Tibial artery (tissue), 4 donors: ENCODE measurements at regions not wholly inside any gene's neighbourhood (a gene's known extent, or its start where the extent isn't known, plus 50 kb on each side); places are given as distances from the start of the nearest gene placed in this dataset.

Source experiments
- DNase-seq, 2 donors: peaks; one replicate each; pipeline ENCODE4 v3.0.0-alpha.2; 2019
- H3K27ac ChIP-seq, 2 donors: fragments of 200-600 bp; sonication (generic) in 1 of 2; 1 replicate in 1 of 2; 2 replicates in 1 of 2; pipeline ENCODE4 v1.5.1; 2018 to 2019; ENCODE audit warnings: mild to moderate bottlenecking in 1 of 2
- H3K27me3 ChIP-seq, 2 donors: fragments of 200-600 bp; sonication (generic) in 1 of 2; one replicate each; pipeline versions ENCODE4 v1.5.1 to v1.6.0; 2016 to 2019
- H3K36me3 ChIP-seq, 3 donors: fragments of 200-600 bp; sonication (generic) in 2 of 3; one replicate each; pipeline ENCODE4 v1.5.1; 2016 to 2019; ENCODE audit warnings: mild to moderate bottlenecking in 2 of 3
- H3K4me1 ChIP-seq, 4 donors: fragments of 200-600 bp; sonication (generic) in 2 of 4; 1 replicate in 3 of 4; 2 replicates in 1 of 4; pipeline ENCODE4 v1.5.1; 2016 to 2019
- H3K4me3 ChIP-seq, 2 donors: fragments of 200-600 bp; sonication (generic) in 1 of 2; 1 replicate in 1 of 2; 2 replicates in 1 of 2; pipeline ENCODE4 v1.5.1; 2018 to 2019; ENCODE audit warnings: mild to moderate bottlenecking in 2 of 2
- H3K9me3 ChIP-seq, 3 donors: fragments of 200-600 bp; sonication (generic) in 1 of 3; one replicate each; pipeline ENCODE4 v1.5.1; 2016 to 2019
- intact Hi-C: fragments of 100-400 bp; cut with DNase I; formaldehyde crosslinking; loops from one replicate; pipeline ENCODE4 v1.15.0; 2023; ENCODE audit warnings: low total_unique reads
- TF ChIP-seq, protein P1 (sequence below), 2 experiments: fragments of 200-600 bp in 1 of 2; fragments of 450-650 bp in 1 of 2; IDR thresholded peaks; one replicate each; pipeline ENCODE4 v1.5.1; 2017 to 2019; ENCODE audit warnings: antibody characterized with exemption in 2 of 2, mild to moderate bottlenecking in 1 of 2, moderate library complexity in 1 of 2

DNA sequence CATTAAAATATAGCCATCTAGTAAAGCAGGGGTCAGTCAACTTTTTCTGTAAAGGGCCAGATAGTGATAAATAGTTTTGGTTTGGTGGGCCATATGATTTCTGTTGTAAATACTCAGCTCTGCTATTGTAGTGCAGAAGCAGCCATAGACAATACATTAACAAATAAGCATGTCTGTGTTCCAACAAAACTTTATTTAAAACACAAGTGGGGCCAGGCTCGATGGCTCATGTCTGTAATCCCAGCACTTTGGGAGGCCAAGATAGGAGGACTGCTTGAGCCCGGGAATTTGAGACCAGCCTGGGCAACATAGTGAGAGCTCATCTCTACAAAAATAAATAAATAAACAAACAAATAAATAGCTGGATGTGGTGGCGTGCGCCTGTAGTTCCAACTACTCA, 60.8 kb upstream of the TANC2 start:
- TF ChIP-seq, protein P1, sequence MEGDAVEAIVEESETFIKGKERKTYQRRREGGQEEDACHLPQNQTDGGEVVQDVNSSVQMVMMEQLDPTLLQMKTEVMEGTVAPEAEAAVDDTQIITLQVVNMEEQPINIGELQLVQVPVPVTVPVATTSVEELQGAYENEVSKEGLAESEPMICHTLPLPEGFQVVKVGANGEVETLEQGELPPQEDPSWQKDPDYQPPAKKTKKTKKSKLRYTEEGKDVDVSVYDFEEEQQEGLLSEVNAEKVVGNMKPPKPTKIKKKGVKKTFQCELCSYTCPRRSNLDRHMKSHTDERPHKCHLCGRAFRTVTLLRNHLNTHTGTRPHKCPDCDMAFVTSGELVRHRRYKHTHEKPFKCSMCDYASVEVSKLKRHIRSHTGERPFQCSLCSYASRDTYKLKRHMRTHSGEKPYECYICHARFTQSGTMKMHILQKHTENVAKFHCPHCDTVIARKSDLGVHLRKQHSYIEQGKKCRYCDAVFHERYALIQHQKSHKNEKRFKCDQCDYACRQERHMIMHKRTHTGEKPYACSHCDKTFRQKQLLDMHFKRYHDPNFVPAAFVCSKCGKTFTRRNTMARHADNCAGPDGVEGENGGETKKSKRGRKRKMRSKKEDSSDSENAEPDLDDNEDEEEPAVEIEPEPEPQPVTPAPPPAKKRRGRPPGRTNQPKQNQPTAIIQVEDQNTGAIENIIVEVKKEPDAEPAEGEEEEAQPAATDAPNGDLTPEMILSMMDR (IDR thresholded peaks at IDR 0.05), result no peak
- Histone ChIP-seq H3K27ac (no peak overlapping the region), H3K27me3 (no peaks in the 10 kb centered on the region), H3K4me3 (no peak overlapping the region), H3K9me3 (no peaks in the 10 kb centered on the region), H3K4me1 (no peaks in the 10 kb centered on the region), H3K36me3 (no peaks in the 10 kb centered on the region)
- intact Hi-C loops, result no loop called here
- DNase-seq, result no peak

DNA sequence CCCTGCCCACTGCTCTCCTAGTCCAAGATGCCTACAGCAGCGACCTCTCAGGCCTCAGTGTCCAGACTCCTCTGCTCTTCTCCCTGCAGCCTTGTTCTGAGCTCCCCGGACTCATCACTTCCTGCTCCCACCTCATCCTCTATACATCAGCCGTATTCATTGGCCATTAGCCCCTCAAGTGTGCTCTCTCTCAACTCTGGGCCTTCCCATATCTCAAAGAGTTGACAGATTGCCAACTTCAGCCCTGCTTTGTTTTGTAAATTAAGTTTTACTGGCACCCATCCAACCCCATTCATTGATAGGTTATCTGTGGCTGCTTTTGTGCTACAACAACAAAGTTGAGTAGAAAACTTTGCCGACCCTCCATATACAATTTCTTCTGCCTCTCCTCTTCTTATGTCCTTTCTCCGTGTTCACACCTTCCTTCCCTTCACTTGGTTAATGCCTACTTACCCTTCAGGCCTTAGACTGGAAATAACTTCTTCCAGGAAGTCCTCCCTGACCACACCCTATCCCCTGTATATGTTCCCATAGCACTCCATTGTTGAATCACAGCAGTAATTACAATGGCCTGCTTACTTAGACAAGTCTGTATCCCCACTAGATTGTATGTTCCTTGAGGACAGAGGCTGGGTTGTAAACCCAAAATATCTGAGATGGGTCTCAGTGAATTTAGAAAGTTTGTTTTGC, 63.4 kb upstream of the TANC2 start:
- no peak overlapping the region for H3K27ac ChIP-seq
- no peak for DNase-seq
- intact Hi-C loops, result no loop called here

DNA sequence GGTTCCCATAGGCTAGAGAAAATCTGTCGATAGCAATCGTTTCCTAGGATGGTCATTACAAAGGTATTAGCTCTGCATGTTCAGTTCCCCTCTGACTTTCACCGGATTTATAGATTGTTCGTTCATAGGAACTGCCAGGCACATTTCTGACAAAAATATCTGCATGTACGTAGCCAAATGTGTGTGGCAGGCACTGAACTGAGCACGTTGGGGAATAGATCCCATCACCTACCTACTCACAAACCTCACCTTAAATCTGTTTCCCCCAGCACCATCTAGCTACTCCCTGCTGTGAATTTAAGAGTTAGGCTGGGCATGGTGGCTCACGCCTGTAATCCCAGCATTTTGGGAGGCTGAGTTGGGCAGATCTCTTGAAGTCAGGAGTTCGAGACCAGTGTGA, 64.5 kb upstream of the TANC2 start:
- intact Hi-C loops, result no loop called here
- H3K27me3 ChIP-seq, result no peaks in the 10 kb centered on the region

More for the DNA sequence above, 63.4 kb upstream of the TANC2 start:
- H3K4me1 ChIP-seq, result peaks cover 0 to 12% (median 4%) of the 10 kb centered on the region in 4 donors
- H3K27me3 ChIP-seq, result no peaks in the 10 kb centered on the region
- H3K4me3 ChIP-seq, result no peak overlapping the region
- no peaks in the 10 kb centered on the region for H3K36me3 ChIP-seq
- no peaks in the 10 kb centered on the region for H3K9me3 ChIP-seq
- TF ChIP-seq, protein P1 (IDR thresholded peaks at IDR 0.05), result no peak

DNA sequence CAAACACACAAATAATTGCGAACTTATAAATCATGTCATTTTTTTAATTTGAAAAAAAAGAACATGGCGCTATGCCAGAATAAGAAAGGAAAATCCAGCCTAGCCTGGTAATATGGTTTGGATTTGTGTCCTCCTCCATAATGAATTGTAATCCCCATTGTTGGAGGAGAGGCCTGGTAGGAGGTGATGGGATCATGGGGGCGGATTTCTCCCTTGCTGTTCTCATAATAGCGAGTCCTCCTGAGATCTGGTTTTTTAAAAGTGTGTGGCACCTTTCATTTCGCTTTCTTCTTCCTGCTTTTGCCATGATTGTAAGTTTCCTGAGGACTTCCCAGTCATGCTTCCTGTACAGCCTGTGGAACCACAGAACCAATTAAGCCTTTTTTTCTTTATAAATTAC, 65.9 kb upstream of the TANC2 start:
- Histone ChIP-seq H3K4me1 (peaks cover 0 to 15% (median 4%) of the 10 kb centered on the region in 4 donors), H3K36me3 (no peaks in the 10 kb centered on the region), H3K9me3 (no peaks in the 10 kb centered on the region), H3K27ac (no peak overlapping the region), H3K4me3 (no peak overlapping the region), H3K27me3 (no peaks in the 10 kb centered on the region)
- intact Hi-C loops, result no loop called here
- no peak for DNase-seq
- TF ChIP-seq, protein P1 (IDR thresholded peaks at IDR 0.05), result no peak

More for the DNA sequence above, 64.5 kb upstream of the TANC2 start:
- TF ChIP-seq, protein P1 (IDR thresholded peaks at IDR 0.05), result no peak
- H3K4me3 ChIP-seq, result no peak overlapping the region
- DNase-seq, result no peak
- no peaks in the 10 kb centered on the region for H3K9me3 ChIP-seq
- H3K27ac ChIP-seq, result no peak overlapping the region
- H3K36me3 ChIP-seq, result no peaks in the 10 kb centered on the region
- H3K4me1 ChIP-seq, result peaks cover 0 to 15% (median 4%) of the 10 kb centered on the region in 4 donors

DNA sequence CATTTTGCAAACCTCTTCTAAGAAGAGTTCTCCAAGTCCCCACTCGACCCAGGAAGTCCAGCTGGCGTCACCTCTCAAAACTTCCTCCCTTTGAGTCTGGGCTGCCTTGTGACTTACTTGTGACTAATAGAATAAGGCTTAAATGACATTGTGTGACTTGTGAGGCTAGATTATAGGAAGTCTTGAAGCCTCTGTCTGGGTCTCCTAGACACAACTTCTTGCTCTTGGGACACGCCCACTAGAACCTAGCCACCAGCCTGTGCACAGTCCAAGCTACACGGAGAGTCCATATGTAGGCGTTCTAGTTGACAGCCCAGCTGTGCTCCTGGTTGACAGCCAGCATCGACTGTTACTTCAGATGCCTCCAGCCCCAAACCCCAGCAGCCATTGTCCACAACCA, 66.7 kb upstream of the TANC2 start:
- peak in 1 of 2 donors; percentile 54 for DNase-seq
- H3K27me3 ChIP-seq, result no peaks in the 10 kb centered on the region
- TF ChIP-seq, protein P1 (IDR thresholded peaks at IDR 0.05), result no peak
- intact Hi-C loops, result no loop called here
- no peaks in the 10 kb centered on the region for H3K9me3 ChIP-seq
- no peak overlapping the region for H3K4me3 ChIP-seq
- H3K36me3 ChIP-seq, result no peaks in the 10 kb centered on the region
- peaks cover 0 to 15% (median 4%) of the 10 kb centered on the region in 4 donors for H3K4me1 ChIP-seq
- no peak overlapping the region for H3K27ac ChIP-seq
